ENCODE measurements at regions not wholly inside any gene's neighbourhood (a gene's known extent, or its start where the extent isn't known, plus 50 kb on each side); places are given as distances from the start of the nearest gene placed in this dataset.
"Not testable (repeated sequence)": the region's sequence is repeated elsewhere in the genome, so short reads cannot be mapped to it uniquely, and the experiment has no call there.

GRCh38 chr15:98549003-98549402 lies 99.3 kb upstream of the IGF1R start (continued):
- TF ChIP-seq ZBTB33 (IDR thresholded peaks at IDR 0.05; ENCODE audit: extremely low read depth, insufficient replicate concordance, low read length) = no peak

GRCh38 chr15:98549741-98550140 lies 98.6 kb upstream of the IGF1R start:
- RAD21 ChIA-PET (ENCODE audit: low non-redundant PET in 1 of 2, low total read pairs in 2 of 2, uncharacterized antibody in 2 of 2, unreplicated experiment in 2 of 2) = no interaction called here
- Histone ChIP-seq H3K27ac (ENCODE audit: low read depth, low read length) (no peak overlapping the region), H3K27me3 (ENCODE audit: insufficient read depth, low read length) (no peaks in the 10 kb centered on the region; the same call in 1 of the 2 replicates), H3K36me3 (ENCODE audit: control insufficient read depth in 1 of 2, insufficient read depth in 2 of 2, low read length in 2 of 2) (no peaks in the 10 kb centered on the region), H3K4me2 (ENCODE audit: low read length) (no peak overlapping the region), H3K9ac (ENCODE audit: low read length) (no peak overlapping the region), H3K9me2 (ENCODE audit: insufficient read depth) (no peaks in the 10 kb centered on the region), H4K20me1 (ENCODE audit: insufficient read depth) (no peaks in the 10 kb centered on the region), H3K79me2 (ENCODE audit: insufficient read depth, low read length) (no peaks in the 10 kb centered on the region), H2AFZ (ENCODE audit: low read depth, low read length, poor library complexity, severe bottlenecking) (no peak overlapping the region), H3K4me3 (replicated peaks in 1 of 2; ENCODE audit: low read depth in 1 of 2, low read length in 2 of 2) (no peak overlapping the region), H3K9me3 (ENCODE audit: control insufficient read depth in 1 of 2, insufficient read depth in 1 of 2, low read depth in 1 of 2, low read length in 2 of 2) (no peaks in the 10 kb centered on the region), H3K4me1 (ENCODE audit: control insufficient read depth in 1 of 2, insufficient read depth in 2 of 2, low read length in 2 of 2) (no peaks in the 10 kb centered on the region)
- DNase-seq (ENCODE audit: low read depth, low spot score) (no peak), ATAC-seq (no peak)
- no TSS peak for BruUV-seq (replicated peaks)
- intact Hi-C loops (cut with micrococcal nuclease) = no loop called here
- CTCF ChIA-PET = no interaction called here
- TF ChIP-seq ZFX (IDR thresholded peaks at IDR 0.05) (no peak), SRF (IDR thresholded peaks at IDR 0.05; ENCODE audit: low read depth) (no peak), MAX (IDR thresholded peaks at IDR 0.05) (no peak), YY1 (IDR thresholded peaks at IDR 0.05; ENCODE audit: extremely low read depth, insufficient replicate concordance, low read depth, low read length) (no peak), EZH2phosphoT487 (IDR thresholded peaks at IDR 0.05; ENCODE audit: borderline replicate concordance) (no peak), POLR2AphosphoS5 (IDR thresholded peaks at IDR 0.05; ENCODE audit: low read depth, low read length) (no peak), CBX3 (IDR thresholded peaks at IDR 0.05; ENCODE audit: low read depth) (no peak), FOSL1 (IDR thresholded peaks at IDR 0.05; ENCODE audit: low read depth) (no peak), REST (IDR thresholded peaks at IDR 0.05; ENCODE audit: low read depth) (no peak), ZNF274 (IDR thresholded peaks at IDR 0.05; ENCODE audit: low read depth, low read length) (no peak), CEBPB (IDR thresholded peaks at IDR 0.05; ENCODE audit: low read depth) (no peak), TCF7L2 (IDR thresholded peaks at IDR 0.05; ENCODE audit: borderline replicate concordance, extremely low read depth, insufficient read depth, insufficient read length) (no peak), ATF3 (IDR thresholded peaks at IDR 0.05) (no peak), POLR2A (IDR thresholded peaks at IDR 0.05; ENCODE audit: borderline replicate concordance, extremely low read depth, insufficient read depth, insufficient read length) (no peak)
- POLR2A ChIA-PET = no interaction called here

- H3K9me2 ChIP-seq (ENCODE audit: insufficient read depth); intact Hi-C loops (cut with micrococcal nuclease); H3K4me3 ChIP-seq (replicated peaks in 1 of 2; ENCODE audit: low read depth in 1 of 2, low read length in 2 of 2); POLR2A ChIA-PET; DNase-seq (ENCODE audit: low read depth, low spot score); H3K4me2 ChIP-seq (ENCODE audit: low read length); BruUV-seq (replicated peaks); H3K27me3 ChIP-seq (ENCODE audit: insufficient read depth, low read length); H3K9ac ChIP-seq (ENCODE audit: low read length); H3K79me2 ChIP-seq (ENCODE audit: insufficient read depth, low read length); H3K27ac ChIP-seq (ENCODE audit: low read depth, low read length); H2AFZ ChIP-seq (ENCODE audit: low read depth, low read length, poor library complexity, severe bottlenecking); H3K4me1 ChIP-seq (ENCODE audit: control insufficient read depth in 1 of 2, insufficient read depth in 2 of 2, low read length in 2 of 2); ATAC-seq; H3K36me3 ChIP-seq (ENCODE audit: control insufficient read depth in 1 of 2, insufficient read depth in 2 of 2, low read length in 2 of 2); H4K20me1 ChIP-seq (ENCODE audit: insufficient read depth); H3K9me3 ChIP-seq (ENCODE audit: control insufficient read depth in 1 of 2, insufficient read depth in 1 of 2, low read depth in 1 of 2, low read length in 2 of 2); RAD21 ChIA-PET (ENCODE audit: low non-redundant PET in 1 of 2, low total read pairs in 2 of 2, uncharacterized antibody in 2 of 2, unreplicated experiment in 2 of 2); CTCF ChIA-PET: not testable (repeated sequence)
Measured at GRCh38 chr15:98550363-98550762, 98.0 kb upstream of the IGF1R start.
